ENCODE measurements at regions not wholly inside any gene's neighbourhood (a gene's known extent, or its start where the extent isn't known, plus 50 kb on each side); places are given as distances from the start of the nearest gene placed in this dataset.
"Not testable (repeated sequence)": the region's sequence is repeated elsewhere in the genome, so short reads cannot be mapped to it uniquely, and the experiment has no call there.

GRCh38 chr4:159927781-159928180, 824.9 kb downstream of the RAPGEF2 start:
- no peak for DNase-seq (ENCODE audit: low spot score)
- no peaks in the 10 kb centered on the region for H3K27me3 ChIP-seq (replicated peaks; ENCODE audit: insufficient read depth, low read depth, low read length, poor library complexity)
- BruUV-seq (replicated peaks) = no TSS peak

GRCh38 chr4:159934602-159935001, 831.7 kb downstream of the RAPGEF2 start:
- CTCF ChIA-PET; intact Hi-C loops (cut with micrococcal nuclease; ENCODE audit: unreplicated experiment); H3K4me1 ChIP-seq (ENCODE audit: insufficient read depth, low read length, poor library complexity, severe bottlenecking); H3K36me3 ChIP-seq (ENCODE audit: insufficient read depth, low read length, poor library complexity, severe bottlenecking); POLR2A ChIA-PET (ENCODE audit: low non-redundant PET); H3K27me3 ChIP-seq (replicated peaks; ENCODE audit: insufficient read depth, low read depth, low read length, poor library complexity); BruUV-seq (replicated peaks); H3K9me3 ChIP-seq (ENCODE audit: low read depth, low read length, poor library complexity, severe bottlenecking); DNase-seq (ENCODE audit: low spot score); H3K27ac ChIP-seq (ENCODE audit: low read depth, low read length, poor library complexity, severe bottlenecking); H3K4me3 ChIP-seq (ENCODE audit: low read depth, low read length, poor library complexity, severe bottlenecking): not testable (repeated sequence)

More at GRCh38 chr4:159927781-159928180, 824.9 kb downstream of the RAPGEF2 start:
- no peaks in the 10 kb centered on the region for H3K36me3 ChIP-seq (ENCODE audit: insufficient read depth, low read length, poor library complexity, severe bottlenecking)
- ChIA-PET POLR2A (ENCODE audit: low non-redundant PET) (no interaction called here), CTCF (no interaction called here)
- TF ChIP-seq EZH2 (IDR thresholded peaks at IDR 0.05; ENCODE audit: borderline replicate concordance, low read depth, low read length, poor library complexity, severe bottlenecking) (no peak), CTCF (conservative IDR thresholded peaks at IDR 0.05; ENCODE audit: low read depth, low read length) (no peak)
- peaks cover 27% of the 10 kb centered on the region for H3K9me3 ChIP-seq (ENCODE audit: low read depth, low read length, poor library complexity, severe bottlenecking)
- intact Hi-C loops (cut with micrococcal nuclease; ENCODE audit: unreplicated experiment) = no loop called here
- no peak overlapping the region for H3K4me3 ChIP-seq (ENCODE audit: low read depth, low read length, poor library complexity, severe bottlenecking)
- no peaks in the 10 kb centered on the region for H3K4me1 ChIP-seq (ENCODE audit: insufficient read depth, low read length, poor library complexity, severe bottlenecking)
- H3K27ac ChIP-seq (ENCODE audit: low read depth, low read length, poor library complexity, severe bottlenecking) = no peak overlapping the region

GRCh38 chr4:159937595-159937994, 834.7 kb downstream of the RAPGEF2 start:
- no peaks in the 10 kb centered on the region for H3K36me3 ChIP-seq (ENCODE audit: insufficient read depth, low read length, poor library complexity, severe bottlenecking)
- CTCF ChIA-PET = no interaction called here
- H3K9me3 ChIP-seq (ENCODE audit: low read depth, low read length, poor library complexity, severe bottlenecking) = no peaks in the 10 kb centered on the region

GRCh38 chr4:159939681-159940080, 836.8 kb downstream of the RAPGEF2 start:
- H3K36me3 ChIP-seq (ENCODE audit: insufficient read depth, low read length, poor library complexity, severe bottlenecking); intact Hi-C loops (cut with micrococcal nuclease; ENCODE audit: unreplicated experiment); H3K4me1 ChIP-seq (ENCODE audit: insufficient read depth, low read length, poor library complexity, severe bottlenecking); H3K27me3 ChIP-seq (replicated peaks; ENCODE audit: insufficient read depth, low read depth, low read length, poor library complexity); BruUV-seq (replicated peaks); H3K27ac ChIP-seq (ENCODE audit: low read depth, low read length, poor library complexity, severe bottlenecking); DNase-seq (ENCODE audit: low spot score); CTCF ChIA-PET; H3K9me3 ChIP-seq (ENCODE audit: low read depth, low read length, poor library complexity, severe bottlenecking); POLR2A ChIA-PET (ENCODE audit: low non-redundant PET); H3K4me3 ChIP-seq (ENCODE audit: low read depth, low read length, poor library complexity, severe bottlenecking): not testable (repeated sequence)

More at GRCh38 chr4:159937595-159937994, 834.7 kb downstream of the RAPGEF2 start:
- BruUV-seq (replicated peaks) = no TSS peak
- no peaks in the 10 kb centered on the region for H3K27me3 ChIP-seq (replicated peaks; ENCODE audit: insufficient read depth, low read depth, low read length, poor library complexity)
- no peak for DNase-seq (ENCODE audit: low spot score)
- intact Hi-C loops (cut with micrococcal nuclease; ENCODE audit: unreplicated experiment) = no loop called here
- POLR2A ChIA-PET (ENCODE audit: low non-redundant PET) = no interaction called here
- no peak overlapping the region for H3K27ac ChIP-seq (ENCODE audit: low read depth, low read length, poor library complexity, severe bottlenecking)
- no peaks in the 10 kb centered on the region for H3K4me1 ChIP-seq (ENCODE audit: insufficient read depth, low read length, poor library complexity, severe bottlenecking)
- TF ChIP-seq CTCF (conservative IDR thresholded peaks at IDR 0.05; ENCODE audit: low read depth, low read length) (no peak), EZH2 (IDR thresholded peaks at IDR 0.05; ENCODE audit: borderline replicate concordance, low read depth, low read length, poor library complexity, severe bottlenecking) (no peak)
- no peak overlapping the region for H3K4me3 ChIP-seq (ENCODE audit: low read depth, low read length, poor library complexity, severe bottlenecking)

Measured in A673 (cell line).